ENCODE measurements at regions not wholly inside any gene's neighbourhood (a gene's known extent, or its start where the extent isn't known, plus 50 kb on each side); places are given as distances from the start of the nearest gene placed in this dataset.

GRCh38 chr9:129390541-129390940 lies 212.5 kb upstream of the IER5L start:
- no peak overlapping the region for H3K4me3 ChIP-seq (ENCODE audit: low read length)
- no peak for DNase-seq
- H3K27ac ChIP-seq (ENCODE audit: low read length) = no peak overlapping the region

GRCh38 chr9:129387822-129388221 lies 209.8 kb upstream of the IER5L start:
- TF ChIP-seq EZH2phosphoT487 (IDR thresholded peaks at IDR 0.05; ENCODE audit: low read length) (no peak), CTCF (IDR thresholded peaks at IDR 0.05; ENCODE audit: low read length) (no peak), EZH2 (optimal IDR thresholded peaks at IDR 0.05; ENCODE audit: low read depth, low read length) (no peak)
- Histone ChIP-seq H3F3A (ENCODE audit: insufficient read depth, low read length) (no peaks in the 10 kb centered on the region), H3K27me3 (replicated peaks; ENCODE audit: insufficient read depth, low read length) (peaks cover 29% of the 10 kb centered on the region), H3K4me1 (ENCODE audit: low read length) (no peaks in the 10 kb centered on the region), H3K9me3 (replicated peaks; ENCODE audit: insufficient read depth, low read length) (no peaks in the 10 kb centered on the region), H3K4me2 (ENCODE audit: low read depth, low read length) (no peak overlapping the region), H3K4me3 (ENCODE audit: low read length) (no peak overlapping the region), H3K79me2 (ENCODE audit: low read length) (no peaks in the 10 kb centered on the region), H4K20me1 (ENCODE audit: insufficient read depth, low read length) (no peaks in the 10 kb centered on the region), H3K9ac (ENCODE audit: low read length) (no peak overlapping the region), H3K27ac (ENCODE audit: low read length) (no peak overlapping the region), H3K36me3 (replicated peaks; ENCODE audit: insufficient read depth, low read length) (no peaks in the 10 kb centered on the region), H3K9me2 (replicated peaks; ENCODE audit: insufficient read depth, low read length) (no peaks in the 10 kb centered on the region), H2AFZ (ENCODE audit: low read length) (no peak overlapping the region)
- DNase-seq = no peak

More at GRCh38 chr9:129390541-129390940, 212.5 kb upstream of the IER5L start:
- H3K4me2 ChIP-seq (ENCODE audit: low read depth, low read length) = no peak overlapping the region
- no peak overlapping the region for H2AFZ ChIP-seq (ENCODE audit: low read length)
- no peaks in the 10 kb centered on the region for H3K36me3 ChIP-seq (replicated peaks; ENCODE audit: insufficient read depth, low read length)
- no peaks in the 10 kb centered on the region for H3F3A ChIP-seq (ENCODE audit: insufficient read depth, low read length)
- TF ChIP-seq EZH2 (optimal IDR thresholded peaks at IDR 0.05; ENCODE audit: low read depth, low read length) (no peak), CTCF (IDR thresholded peaks at IDR 0.05; ENCODE audit: low read length) (no peak), EZH2phosphoT487 (IDR thresholded peaks at IDR 0.05; ENCODE audit: low read length) (no peak)
- H3K79me2 ChIP-seq (ENCODE audit: low read length) = no peaks in the 10 kb centered on the region
- H3K9me3 ChIP-seq (replicated peaks; ENCODE audit: insufficient read depth, low read length) = no peaks in the 10 kb centered on the region
- H3K9me2 ChIP-seq (replicated peaks; ENCODE audit: insufficient read depth, low read length) = no peaks in the 10 kb centered on the region
- H3K4me1 ChIP-seq (ENCODE audit: low read length) = no peaks in the 10 kb centered on the region
- no peaks in the 10 kb centered on the region for H4K20me1 ChIP-seq (ENCODE audit: insufficient read depth, low read length)
- no peak overlapping the region for H3K9ac ChIP-seq (ENCODE audit: low read length)
- peaks cover 15% of the 10 kb centered on the region; the same call in 1 of the 2 replicates for H3K27me3 ChIP-seq (replicated peaks; ENCODE audit: insufficient read depth, low read length)

GRCh38 chr9:129386812-129387177 lies 208.7 kb upstream of the IER5L start:
- no peak for DNase-seq
- H3K9me2 ChIP-seq (replicated peaks; ENCODE audit: insufficient read depth, low read length) = no peaks in the 10 kb centered on the region
- no peak overlapping the region for H3K27ac ChIP-seq (ENCODE audit: low read length)
- peaks cover 39% of the 10 kb centered on the region for H3K27me3 ChIP-seq (replicated peaks; ENCODE audit: insufficient read depth, low read length)
- H3K36me3 ChIP-seq (replicated peaks; ENCODE audit: insufficient read depth, low read length) = no peaks in the 10 kb centered on the region
- no peaks in the 10 kb centered on the region for H4K20me1 ChIP-seq (ENCODE audit: insufficient read depth, low read length)
- no peak overlapping the region for H3K4me2 ChIP-seq (ENCODE audit: low read depth, low read length)
- no peak for TF ChIP-seq EZH2 (optimal IDR thresholded peaks at IDR 0.05; ENCODE audit: low read depth, low read length)
- TF ChIP-seq EZH2phosphoT487 (IDR thresholded peaks at IDR 0.05; ENCODE audit: low read length) = no peak
- no peak for TF ChIP-seq CTCF (IDR thresholded peaks at IDR 0.05; ENCODE audit: low read length)
- H3K4me1 ChIP-seq (ENCODE audit: low read length) = no peaks in the 10 kb centered on the region
- H3F3A ChIP-seq (ENCODE audit: insufficient read depth, low read length) = no peaks in the 10 kb centered on the region
- no peak overlapping the region for H2AFZ ChIP-seq (ENCODE audit: low read length)
- H3K9me3 ChIP-seq (replicated peaks; ENCODE audit: insufficient read depth, low read length) = no peaks in the 10 kb centered on the region
- H3K79me2 ChIP-seq (ENCODE audit: low read length) = no peaks in the 10 kb centered on the region
- H3K4me3 ChIP-seq (ENCODE audit: low read length) = no peak overlapping the region
- no peak overlapping the region for H3K9ac ChIP-seq (ENCODE audit: low read length)

Data from MM.1S (cell line).